BLaER1 (cell line): ENCODE measurements at regions not wholly inside any gene's neighbourhood (a gene's known extent, or its start where the extent isn't known, plus 50 kb on each side); places are given as distances from the start of the nearest gene placed in this dataset.

ENCODE experiments used
- H3K27ac ChIP-seq: shearing (Covaris generic); formaldehyde crosslinking; 2 replicates; pipeline ENCODE4 v1.8.1; 2022
- H3K27me3 ChIP-seq: shearing (Covaris generic); formaldehyde crosslinking; 2 replicates; pipeline ENCODE4 v1.8.1; 2022
- H3K36me3 ChIP-seq: shearing (Covaris generic); formaldehyde crosslinking; 2 replicates; pipeline ENCODE4 v1.8.1; 2022
- H3K4me1 ChIP-seq: shearing (Covaris generic); formaldehyde crosslinking; 2 replicates; pipeline ENCODE4 v1.8.1; 2022
- H3K4me2 ChIP-seq: shearing (Covaris generic); formaldehyde crosslinking; 2 replicates; pipeline ENCODE4 v1.8.1; 2022
- H3K4me3 ChIP-seq: shearing (Covaris generic); formaldehyde crosslinking; 2 replicates; pipeline ENCODE4 v1.8.1; 2022
- H3K9ac ChIP-seq: shearing (Covaris generic); formaldehyde crosslinking; 2 replicates; pipeline ENCODE4 v1.8.1; 2022
- H3K9me3 ChIP-seq: shearing (Covaris generic); formaldehyde crosslinking; 2 replicates; pipeline ENCODE4 v1.8.1; 2022
- H4K20me1 ChIP-seq: shearing (Covaris generic); formaldehyde crosslinking; 2 replicates; pipeline ENCODE4 v1.8.1; 2022
- Cebpa-rat ChIP-seq: shearing (Covaris generic); IDR thresholded peaks from 2 replicates; pipeline ENCODE4 v1.8.1; 2022

DNA sequence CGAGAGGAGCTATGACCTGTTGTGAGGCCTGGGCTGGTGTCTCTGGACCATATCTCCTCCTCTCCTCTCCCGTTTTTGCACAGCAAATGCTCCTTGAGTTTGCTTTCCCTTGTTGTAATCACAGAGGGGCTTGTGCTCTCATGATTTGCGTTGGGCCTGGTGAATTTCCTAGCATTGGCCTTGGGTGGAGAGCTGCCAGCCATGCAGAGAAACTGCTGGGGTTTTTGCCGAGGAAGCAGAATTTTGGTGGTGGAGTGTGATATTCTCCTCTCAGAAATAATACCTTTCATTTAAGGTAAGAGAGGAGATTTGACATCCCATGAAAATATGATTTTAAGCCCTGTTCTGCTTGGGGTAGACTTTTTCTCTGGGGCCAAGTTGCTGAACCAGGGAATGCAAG is 175.7 kb upstream of the CADM1 start:
- H3K27me3 ChIP-seq, result no peaks in the 10 kb centered on the region
- TF ChIP-seq Cebpa-rat, result no peak
- no peaks in the 10 kb centered on the region for H3K4me1 ChIP-seq
- H4K20me1 ChIP-seq, result no peaks in the 10 kb centered on the region
- no peaks in the 10 kb centered on the region for H3K9me3 ChIP-seq
- H3K36me3 ChIP-seq, result no peaks in the 10 kb centered on the region
- no peak overlapping the region for H3K27ac ChIP-seq
- H3K9ac ChIP-seq, result no peak overlapping the region
- no peak overlapping the region for H3K4me2 ChIP-seq
- H3K4me3 ChIP-seq, result no peak overlapping the region

DNA sequence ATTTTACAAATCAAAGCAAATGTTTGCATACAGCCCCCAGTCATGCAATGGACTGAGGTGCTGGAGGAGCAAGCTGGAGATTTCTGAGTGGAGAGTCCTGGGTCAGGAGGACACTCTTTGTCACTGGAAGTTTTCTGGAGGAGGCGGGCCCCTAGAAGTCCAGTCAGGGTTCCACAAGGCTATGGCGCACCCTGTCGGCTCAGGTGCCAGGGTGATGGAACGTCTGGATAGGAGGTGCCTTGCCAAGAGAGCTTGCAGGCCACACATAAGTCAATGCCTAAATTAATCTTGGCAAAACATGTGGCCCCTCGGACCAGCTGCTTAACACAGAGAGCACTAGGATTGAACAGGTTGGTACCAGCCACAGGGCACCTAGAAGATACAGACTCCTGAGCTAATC is 174.7 kb upstream of the CADM1 start:
- H3K9me3 ChIP-seq, result no peaks in the 10 kb centered on the region
- no peak overlapping the region for H3K27ac ChIP-seq
- H3K9ac ChIP-seq, result no peak overlapping the region
- H3K4me2 ChIP-seq, result no peak overlapping the region
- H3K36me3 ChIP-seq, result no peaks in the 10 kb centered on the region
- no peaks in the 10 kb centered on the region for H3K27me3 ChIP-seq
- no peak overlapping the region for H3K4me3 ChIP-seq
- H3K4me1 ChIP-seq, result no peaks in the 10 kb centered on the region
- TF ChIP-seq Cebpa-rat, result no peak
- no peaks in the 10 kb centered on the region for H4K20me1 ChIP-seq

DNA sequence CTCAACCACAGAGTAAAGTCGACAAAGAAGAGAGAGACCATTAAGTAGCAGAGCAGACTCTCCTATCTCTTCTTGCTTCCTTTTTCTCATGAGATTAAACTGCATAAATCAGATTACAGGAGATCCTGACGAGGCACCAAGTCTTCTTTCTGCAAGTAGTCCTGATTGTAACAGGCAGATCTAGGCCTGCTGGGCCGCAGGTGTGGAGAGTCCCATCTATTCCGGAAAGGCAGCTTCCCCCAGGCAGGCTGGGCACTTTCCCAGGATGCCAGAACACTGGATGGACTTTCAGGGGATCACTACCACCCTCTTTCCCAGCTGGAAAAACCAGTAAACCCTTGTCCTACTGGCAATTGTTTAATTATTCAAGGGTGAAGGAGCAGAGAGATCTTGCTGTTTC is 173.0 kb upstream of the CADM1 start:
- Histone ChIP-seq H3K4me2 (no peak overlapping the region), H3K9me3 (no peaks in the 10 kb centered on the region), H4K20me1 (no peaks in the 10 kb centered on the region), H3K4me1 (no peaks in the 10 kb centered on the region), H3K27me3 (no peaks in the 10 kb centered on the region), H3K9ac (no peak overlapping the region), H3K27ac (no peak overlapping the region), H3K36me3 (no peaks in the 10 kb centered on the region), H3K4me3 (no peak overlapping the region)
- no peak for TF ChIP-seq Cebpa-rat

DNA sequence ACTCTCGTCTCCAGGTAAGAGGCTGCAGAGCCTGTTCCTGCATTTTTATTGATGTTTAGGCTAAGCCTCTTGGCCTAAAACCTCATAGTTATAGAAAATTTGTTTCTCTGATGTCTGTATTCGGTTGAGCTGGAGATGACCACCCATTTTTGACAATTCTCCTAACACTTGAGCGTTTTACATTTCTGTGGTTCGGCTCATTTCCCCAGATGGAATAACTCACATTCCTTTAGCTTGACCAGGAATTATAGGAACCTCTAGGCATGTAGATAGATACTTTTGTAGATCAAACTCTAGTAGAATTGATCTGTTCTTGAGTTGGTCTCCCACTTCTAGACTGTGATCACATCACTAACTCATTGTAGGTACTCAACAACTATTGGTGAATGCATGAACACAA is 172.6 kb upstream of the CADM1 start:
- Histone ChIP-seq H3K4me2 (no peak overlapping the region), H3K4me1 (no peaks in the 10 kb centered on the region), H3K9me3 (no peaks in the 10 kb centered on the region), H3K27ac (no peak overlapping the region), H3K4me3 (no peak overlapping the region), H3K27me3 (no peaks in the 10 kb centered on the region), H3K36me3 (no peaks in the 10 kb centered on the region), H4K20me1 (no peaks in the 10 kb centered on the region), H3K9ac (no peak overlapping the region)
- no peak for TF ChIP-seq Cebpa-rat

DNA sequence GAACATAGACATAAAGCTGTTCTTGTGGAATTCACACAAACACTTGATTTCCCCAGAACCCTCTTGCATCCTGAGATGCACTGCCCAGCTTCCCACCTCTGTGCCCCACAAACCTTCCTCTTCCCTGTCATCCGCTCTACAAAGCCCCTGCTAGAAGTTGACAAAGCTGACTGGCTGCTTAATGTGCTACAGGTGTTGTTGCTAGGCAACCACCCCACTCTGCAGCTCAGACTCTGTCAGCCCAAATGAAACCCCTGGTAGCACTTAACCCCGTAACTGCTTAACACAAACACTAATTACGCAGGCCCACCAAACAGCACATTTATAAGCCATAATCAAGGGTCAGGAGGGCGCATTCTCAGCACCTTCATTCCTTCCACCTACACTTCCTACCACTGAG is 172.0 kb upstream of the CADM1 start:
- Histone ChIP-seq H3K9me3 (no peaks in the 10 kb centered on the region), H3K4me3 (no peak overlapping the region), H3K4me2 (no peak overlapping the region)

DNA sequence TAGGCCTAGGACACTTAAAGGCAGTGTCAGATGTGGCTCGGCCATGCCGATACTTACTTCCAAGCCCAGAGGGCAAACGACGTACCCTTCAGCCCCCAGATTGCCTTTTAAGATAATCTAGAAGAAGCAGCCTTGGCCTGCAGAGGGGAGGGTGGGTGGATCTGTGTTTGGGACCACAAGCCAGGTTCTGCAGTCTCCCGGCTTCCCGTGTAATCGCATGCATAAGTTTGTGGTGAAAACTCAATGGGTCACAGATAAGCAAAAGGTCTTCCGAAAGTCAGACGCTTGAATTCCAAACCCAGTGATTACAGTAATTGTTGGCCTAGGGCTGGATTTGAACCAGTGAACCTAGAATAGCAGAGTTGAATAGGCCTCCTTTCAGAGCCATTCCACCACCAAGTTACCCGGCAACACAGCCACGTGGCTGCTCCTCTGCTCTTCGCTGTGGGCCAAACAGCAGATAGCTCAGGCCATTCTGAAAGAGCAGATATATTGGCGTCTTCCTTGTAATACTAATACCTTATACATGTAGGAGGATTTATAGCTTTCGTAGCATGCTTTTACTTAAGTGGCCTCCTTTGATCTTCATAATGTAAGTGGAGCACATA is 170.8 kb upstream of the CADM1 start:
- Histone ChIP-seq H3K4me1 (no peaks in the 10 kb centered on the region), H3K36me3 (no peaks in the 10 kb centered on the region), H3K4me2 (no peak overlapping the region), H4K20me1 (no peaks in the 10 kb centered on the region), H3K27ac (no peak overlapping the region), H3K4me3 (no peak overlapping the region), H3K9me3 (no peaks in the 10 kb centered on the region), H3K27me3 (no peaks in the 10 kb centered on the region), H3K9ac (no peak overlapping the region)
- TF ChIP-seq Cebpa-rat, result no peak

More for the DNA sequence above, 172.0 kb upstream of the CADM1 start:
- Histone ChIP-seq H3K36me3 (no peaks in the 10 kb centered on the region), H3K27ac (no peak overlapping the region), H3K4me1 (no peaks in the 10 kb centered on the region), H4K20me1 (no peaks in the 10 kb centered on the region), H3K9ac (no peak overlapping the region), H3K27me3 (no peaks in the 10 kb centered on the region)
- TF ChIP-seq Cebpa-rat, result no peak

DNA sequence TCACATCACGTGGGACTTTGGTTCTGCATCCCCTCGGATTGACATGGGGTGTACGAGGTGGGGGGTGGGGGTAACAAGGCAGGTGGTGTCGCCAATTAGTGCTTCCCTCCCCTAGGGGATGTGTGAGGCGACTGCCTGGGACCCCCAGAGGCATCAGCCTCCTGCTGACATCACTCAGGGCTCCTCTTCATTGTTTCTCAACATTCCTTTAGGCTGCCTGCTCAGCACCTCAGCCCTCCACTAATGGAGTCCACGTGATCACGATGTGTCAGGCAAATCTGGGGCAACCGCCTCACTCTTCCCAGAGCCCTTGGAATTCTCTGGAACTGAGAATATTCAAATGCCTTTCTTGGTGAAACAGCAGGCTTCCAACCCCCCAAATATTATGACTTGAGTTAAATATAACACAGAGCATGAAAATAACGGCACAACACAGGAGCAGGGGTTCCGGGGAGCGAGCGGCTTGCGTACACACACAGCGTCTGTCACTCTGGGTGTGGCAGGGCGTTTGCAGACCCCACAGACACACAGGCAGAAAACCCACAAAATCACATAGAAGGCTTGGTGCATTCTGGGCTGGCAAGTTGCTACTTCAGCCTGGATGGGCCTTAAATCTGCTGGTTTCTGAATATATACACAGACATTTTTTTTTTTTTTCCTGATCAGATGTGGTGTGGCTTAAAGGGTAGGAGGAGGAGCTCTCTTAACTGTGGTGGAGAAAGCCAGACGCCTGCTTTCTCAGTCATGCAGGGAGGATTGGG is 170.1 kb upstream of the CADM1 start:
- H3K9ac ChIP-seq, result no peak overlapping the region
- no peak overlapping the region for H3K4me3 ChIP-seq
- H3K9me3 ChIP-seq, result no peaks in the 10 kb centered on the region
- no peak for TF ChIP-seq Cebpa-rat
- H3K27ac ChIP-seq, result no peak overlapping the region
- no peaks in the 10 kb centered on the region for H3K36me3 ChIP-seq
- no peaks in the 10 kb centered on the region for H4K20me1 ChIP-seq
- no peaks in the 10 kb centered on the region for H3K4me1 ChIP-seq
- H3K4me2 ChIP-seq, result no peak overlapping the region
- H3K27me3 ChIP-seq, result no peaks in the 10 kb centered on the region

DNA sequence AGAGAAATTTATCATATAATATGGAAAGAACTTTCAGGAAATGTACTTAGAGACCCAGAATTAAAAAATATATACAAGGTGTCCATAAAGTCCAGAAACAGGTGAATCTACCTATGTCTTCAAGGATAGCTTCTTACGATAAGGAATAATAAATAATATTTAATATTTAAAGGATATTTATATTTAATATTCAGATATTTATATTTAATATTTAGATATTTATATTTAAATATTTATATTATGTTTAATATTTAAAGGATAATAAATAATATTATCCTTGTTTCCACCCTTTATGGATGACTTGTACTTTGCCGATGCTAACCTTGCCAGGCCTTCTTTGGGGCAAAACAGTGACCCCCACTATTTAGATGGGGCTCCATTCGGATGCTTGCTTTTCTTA is 169.5 kb upstream of the CADM1 start:
- Histone ChIP-seq H3K36me3 (no peaks in the 10 kb centered on the region), H3K4me3 (no peak overlapping the region), H3K9ac (no peak overlapping the region), H3K27ac (no peak overlapping the region), H3K9me3 (no peaks in the 10 kb centered on the region), H4K20me1 (no peaks in the 10 kb centered on the region), H3K4me1 (no peaks in the 10 kb centered on the region), H3K4me2 (no peak overlapping the region), H3K27me3 (no peaks in the 10 kb centered on the region)
- TF ChIP-seq Cebpa-rat, result no peak

DNA sequence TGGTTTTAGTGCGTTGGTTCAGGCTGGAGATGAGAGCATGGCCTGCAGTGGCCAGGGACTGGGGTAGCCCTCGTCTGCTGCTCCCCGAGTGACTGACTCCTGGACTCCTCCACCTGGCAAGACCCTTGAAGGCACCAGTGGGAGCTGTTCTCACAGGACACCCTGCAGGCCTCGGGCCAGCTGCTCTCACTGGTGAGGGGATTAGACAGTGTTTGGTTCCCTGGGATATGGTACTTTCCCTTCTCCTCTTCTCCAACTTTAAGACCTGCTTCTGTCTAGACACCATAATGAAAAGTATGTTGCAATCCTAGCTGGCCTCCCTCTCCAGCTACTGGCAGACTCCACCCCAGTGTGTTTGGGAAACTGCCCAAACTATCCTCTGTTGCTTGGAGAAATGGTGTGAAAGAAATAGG is 168.8 kb upstream of the CADM1 start:
- H3K27ac ChIP-seq, result no peak overlapping the region
- H3K9me3 ChIP-seq, result no peaks in the 10 kb centered on the region
- H3K27me3 ChIP-seq, result no peaks in the 10 kb centered on the region
- no peaks in the 10 kb centered on the region for H4K20me1 ChIP-seq
- no peak overlapping the region for H3K4me2 ChIP-seq
- no peak overlapping the region for H3K9ac ChIP-seq
- H3K4me3 ChIP-seq, result no peak overlapping the region
- no peaks in the 10 kb centered on the region for H3K36me3 ChIP-seq
- no peak for TF ChIP-seq Cebpa-rat
- H3K4me1 ChIP-seq, result no peaks in the 10 kb centered on the region

DNA sequence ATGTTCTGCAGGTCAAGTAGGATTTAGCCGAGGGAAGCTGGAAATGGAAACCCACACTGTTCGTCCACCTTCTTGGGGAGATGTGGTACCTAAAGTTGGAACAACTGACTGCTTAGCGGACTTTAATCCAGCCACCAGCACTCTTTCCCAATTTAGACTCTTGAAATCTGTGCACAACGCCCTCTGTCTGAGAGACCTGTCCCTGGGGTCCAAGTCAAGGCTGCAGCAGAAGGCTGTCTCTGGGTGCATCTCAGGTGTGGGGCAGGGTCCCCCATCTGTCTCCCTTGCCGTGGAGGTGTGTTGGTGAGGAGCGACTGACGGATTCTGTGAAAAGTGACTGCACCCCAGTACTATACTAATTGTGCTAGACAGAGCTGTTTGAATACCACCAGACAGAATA is 168.2 kb upstream of the CADM1 start:
- Histone ChIP-seq H3K9me3 (no peaks in the 10 kb centered on the region), H3K27ac (no peak overlapping the region), H3K9ac (no peak overlapping the region), H4K20me1 (no peaks in the 10 kb centered on the region), H3K4me2 (no peak overlapping the region), H3K4me1 (no peaks in the 10 kb centered on the region), H3K4me3 (no peak overlapping the region), H3K36me3 (no peaks in the 10 kb centered on the region), H3K27me3 (no peaks in the 10 kb centered on the region)
- TF ChIP-seq Cebpa-rat, result no peak
